NB4 (cell line): ENCODE measurements at regions not wholly inside any gene's neighbourhood (a gene's known extent, or its start where the extent isn't known, plus 50 kb on each side); places are given as distances from the start of the nearest gene placed in this dataset.

Experiments used
- DNase-seq: peaks from one replicate; pipeline ENCODE4 v3.0.0; 2010; ENCODE audit warnings: low read depth
- H3K4me3 ChIP-seq: one replicate; pipeline ENCODE4 v1.5.1; 2011; ENCODE audit warnings: mild to moderate bottlenecking, low read depth, low read length, moderate library complexity
- CTCF ChIP-seq: IDR thresholded peaks from one replicate; pipeline ENCODE4 v1.5.1; 2012; ENCODE audit warnings: low read depth, low read length
- MYC ChIP-seq: IDR thresholded peaks from 2 replicates; pipeline ENCODE4 v1.6.1; 2011; ENCODE audit warnings: low read depth, low read length
- POLR2A ChIP-seq: IDR thresholded peaks from 2 replicates; pipeline ENCODE4 v1.6.1; 2011; ENCODE audit warnings: mild to moderate bottlenecking; ENCODE audit not compliant: insufficient read length; ENCODE audit errors: extremely low read depth
- TF ChIP-seq, protein P1 (sequence below): IDR thresholded peaks from 2 replicates; pipeline ENCODE4 v1.6.1; 2011; ENCODE audit warnings: low read depth, low read length

- no peak overlapping the region for H3K4me3 ChIP-seq
- TF ChIP-seq, protein P1, sequence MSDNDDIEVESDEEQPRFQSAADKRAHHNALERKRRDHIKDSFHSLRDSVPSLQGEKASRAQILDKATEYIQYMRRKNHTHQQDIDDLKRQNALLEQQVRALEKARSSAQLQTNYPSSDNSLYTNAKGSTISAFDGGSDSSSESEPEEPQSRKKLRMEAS = no peak
- TF ChIP-seq MYC (no peak), POLR2A (no peak), CTCF (no peak)
- DNase-seq = no peak
Observed at GRCh38 chr12:58067610-58068387, 126.4 kb downstream of the ATP23 start.

DNA sequence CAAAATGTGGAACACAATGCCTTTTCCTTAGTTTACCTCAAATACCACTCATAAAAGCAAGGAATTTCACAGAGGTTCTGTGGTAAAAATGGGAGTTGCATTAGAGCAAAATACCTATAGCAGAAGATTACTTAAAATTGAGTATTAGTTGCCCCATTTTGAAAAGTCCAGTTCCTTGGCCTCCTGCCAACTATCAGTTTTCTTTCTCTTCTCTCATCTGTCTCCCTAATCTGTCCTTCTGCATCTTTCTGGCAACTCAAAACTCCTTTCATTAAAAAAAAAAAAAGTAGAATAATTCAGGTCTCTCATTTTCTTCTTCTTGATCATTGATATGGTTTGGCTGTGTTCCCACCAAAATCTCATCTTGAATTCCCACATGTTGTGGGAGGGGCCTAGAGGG, 127.3 kb downstream of the ATP23 start:
- TF ChIP-seq POLR2A (no peak), MYC (no peak), CTCF (no peak)
- TF ChIP-seq, protein P1 = no peak
- H3K4me3 ChIP-seq = no peak overlapping the region
- no peak for DNase-seq

DNA sequence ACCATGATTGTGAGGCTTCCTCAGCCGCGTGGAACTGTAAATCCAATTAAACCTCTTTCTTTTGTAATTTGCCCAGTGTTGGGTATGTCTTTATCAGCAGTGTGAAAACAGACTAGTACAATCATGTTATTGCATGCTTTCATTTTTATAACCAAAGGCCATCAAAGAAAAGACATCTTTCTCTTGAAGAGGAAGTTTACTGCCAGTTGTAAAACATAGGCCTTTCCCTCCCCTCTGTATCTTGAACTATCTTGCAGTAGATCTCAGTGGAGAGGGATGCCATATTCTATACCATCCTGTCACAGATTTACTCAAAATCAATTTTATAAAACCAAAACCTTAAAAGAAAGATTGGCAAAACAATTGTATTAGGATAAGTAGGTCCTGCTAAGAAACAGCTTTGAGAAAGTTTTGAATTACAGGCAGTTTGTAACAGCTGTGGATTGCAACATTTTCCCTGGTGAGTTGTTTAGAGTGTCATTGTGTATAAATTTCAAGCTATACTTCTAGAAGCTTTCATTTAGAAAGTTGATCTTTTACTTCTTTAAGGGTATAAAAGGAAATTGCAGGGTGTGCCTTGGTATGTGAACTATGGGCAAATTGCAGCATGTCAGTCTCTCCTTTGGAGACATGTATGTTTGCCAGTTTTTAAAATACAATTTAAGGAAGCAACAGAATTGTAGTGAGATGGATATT, 128.0 kb downstream of the ATP23 start:
- H3K4me3 ChIP-seq = no peak overlapping the region
- TF ChIP-seq MYC (no peak), CTCF (no peak), POLR2A (no peak)
- TF ChIP-seq, protein P1 = no peak
- peak; percentile 9 for DNase-seq

GRCh38 chr12:58071994-58072393, 130.6 kb downstream of the ATP23 start:
- H3K4me3 ChIP-seq = no peak overlapping the region
- TF ChIP-seq CTCF = no peak
- TF ChIP-seq, protein P1 = no peak
- no peak for DNase-seq

DNA sequence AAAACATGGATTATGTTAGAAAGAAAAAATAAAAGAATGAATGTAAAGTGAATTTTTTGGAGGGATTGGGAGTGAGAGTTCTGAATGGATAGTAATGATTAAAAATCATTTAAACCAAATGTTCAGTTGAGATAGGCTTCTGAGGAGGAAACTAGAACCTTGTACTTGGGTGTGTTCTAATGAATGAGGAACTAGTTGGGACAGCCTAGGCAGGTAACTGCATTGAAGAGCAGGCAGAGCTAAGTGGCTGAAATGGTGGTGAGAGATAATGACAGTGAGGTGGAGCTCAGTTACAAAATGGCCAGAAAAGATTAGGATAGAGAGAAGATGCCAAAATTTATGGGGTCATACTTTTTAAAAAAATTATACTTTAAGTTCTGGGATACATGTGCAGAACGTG, 132.9 kb downstream of the ATP23 start:
- no peak for DNase-seq
- TF ChIP-seq, protein P1 = no peak
- TF ChIP-seq CTCF (no peak), MYC (no peak), POLR2A (no peak)
- no peak overlapping the region for H3K4me3 ChIP-seq
